ENCODE measurements at regions not wholly inside any gene's neighbourhood (a gene's known extent, or its start where the extent isn't known, plus 50 kb on each side); places are given as distances from the start of the nearest gene placed in this dataset.

DNA sequence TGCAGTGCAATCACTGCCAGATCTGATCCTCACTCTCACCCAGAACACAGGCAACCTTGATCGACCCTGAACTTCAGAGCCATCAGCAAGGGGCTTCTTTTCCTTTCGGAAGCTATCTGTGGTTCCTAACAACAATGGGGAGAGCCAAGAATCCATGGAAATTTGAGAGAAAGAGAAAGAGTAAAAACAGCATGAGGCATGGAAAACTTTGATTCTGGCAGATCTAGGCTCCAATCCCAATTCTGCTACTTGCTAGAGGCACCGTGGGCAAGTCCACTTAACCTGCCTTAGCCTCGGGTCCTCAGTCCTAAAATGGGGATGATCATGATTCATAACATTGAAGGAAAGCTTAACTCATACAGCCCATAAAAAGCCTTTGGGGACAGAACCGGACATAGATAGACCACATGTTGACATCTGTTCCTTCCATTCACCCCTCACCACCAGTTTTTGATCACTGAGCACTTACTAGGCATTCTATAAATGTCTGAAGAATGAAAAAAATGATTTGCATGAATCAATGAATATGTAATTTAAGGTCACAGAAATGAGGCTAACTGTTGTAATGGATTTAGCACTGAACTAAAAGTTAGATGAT is 605.7 kb upstream of the CFAP20DC start:
- TF ChIP-seq, protein P1, sequence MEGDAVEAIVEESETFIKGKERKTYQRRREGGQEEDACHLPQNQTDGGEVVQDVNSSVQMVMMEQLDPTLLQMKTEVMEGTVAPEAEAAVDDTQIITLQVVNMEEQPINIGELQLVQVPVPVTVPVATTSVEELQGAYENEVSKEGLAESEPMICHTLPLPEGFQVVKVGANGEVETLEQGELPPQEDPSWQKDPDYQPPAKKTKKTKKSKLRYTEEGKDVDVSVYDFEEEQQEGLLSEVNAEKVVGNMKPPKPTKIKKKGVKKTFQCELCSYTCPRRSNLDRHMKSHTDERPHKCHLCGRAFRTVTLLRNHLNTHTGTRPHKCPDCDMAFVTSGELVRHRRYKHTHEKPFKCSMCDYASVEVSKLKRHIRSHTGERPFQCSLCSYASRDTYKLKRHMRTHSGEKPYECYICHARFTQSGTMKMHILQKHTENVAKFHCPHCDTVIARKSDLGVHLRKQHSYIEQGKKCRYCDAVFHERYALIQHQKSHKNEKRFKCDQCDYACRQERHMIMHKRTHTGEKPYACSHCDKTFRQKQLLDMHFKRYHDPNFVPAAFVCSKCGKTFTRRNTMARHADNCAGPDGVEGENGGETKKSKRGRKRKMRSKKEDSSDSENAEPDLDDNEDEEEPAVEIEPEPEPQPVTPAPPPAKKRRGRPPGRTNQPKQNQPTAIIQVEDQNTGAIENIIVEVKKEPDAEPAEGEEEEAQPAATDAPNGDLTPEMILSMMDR (conservative IDR thresholded peaks at IDR 0.05) = no peak
- TF ChIP-seq EZH2 (IDR thresholded peaks at IDR 0.05; ENCODE audit: low read depth) = no peak

Data from PC-9 (cell line).